ENCODE measurements at regions not wholly inside any gene's neighbourhood (a gene's known extent, or its start where the extent isn't known, plus 50 kb on each side); places are given as distances from the start of the nearest gene placed in this dataset.

DNA sequence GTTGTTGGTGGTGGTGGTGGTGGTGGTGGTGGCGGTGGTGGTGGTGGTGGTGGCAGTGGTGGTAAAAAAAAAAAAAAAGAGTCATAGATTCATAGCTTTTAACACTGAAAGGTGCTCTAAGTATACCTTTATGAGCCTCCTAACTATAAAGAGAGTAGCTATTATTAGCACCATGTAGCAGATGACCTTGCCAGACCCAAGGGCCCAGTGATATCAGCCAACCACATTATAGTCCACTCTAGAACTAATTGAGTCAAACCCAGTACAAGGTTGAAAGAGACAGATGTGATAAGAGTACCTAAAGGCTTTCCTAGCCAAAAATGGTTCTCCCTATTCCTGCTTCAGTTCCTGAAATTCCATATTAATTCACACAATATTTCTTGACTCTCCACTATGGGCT lies 245.3 kb downstream of the HACE1 start:
- no peak for DNase-seq

DNA sequence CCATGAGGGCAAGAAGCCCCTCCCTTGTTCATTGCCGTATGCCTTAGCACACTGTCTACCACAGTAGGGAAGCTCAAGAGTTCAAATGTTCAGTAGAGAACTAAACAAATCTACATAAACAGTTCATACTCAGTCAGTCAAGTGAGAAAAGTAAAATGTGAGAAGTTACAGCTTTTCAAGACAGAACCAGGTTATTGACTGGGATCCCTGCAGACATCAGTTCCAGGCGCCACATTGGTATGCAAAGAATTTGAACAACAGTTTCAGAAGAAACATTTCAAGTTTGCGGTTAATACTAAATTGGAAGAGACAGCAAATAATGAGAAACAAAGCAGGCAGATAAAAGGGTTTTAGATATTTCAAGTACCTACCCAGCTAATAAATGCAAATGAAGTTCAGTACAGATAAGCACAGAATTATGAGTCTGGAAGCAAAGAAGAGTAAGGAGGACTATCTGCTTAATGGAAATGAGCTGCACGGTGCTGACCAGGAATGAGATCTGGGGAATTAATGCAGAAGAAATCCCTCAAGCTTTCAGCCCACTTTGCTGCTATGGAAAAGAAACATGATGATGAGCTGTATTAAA lies 246.2 kb downstream of the HACE1 start:
- DNase-seq = no peak

DNA sequence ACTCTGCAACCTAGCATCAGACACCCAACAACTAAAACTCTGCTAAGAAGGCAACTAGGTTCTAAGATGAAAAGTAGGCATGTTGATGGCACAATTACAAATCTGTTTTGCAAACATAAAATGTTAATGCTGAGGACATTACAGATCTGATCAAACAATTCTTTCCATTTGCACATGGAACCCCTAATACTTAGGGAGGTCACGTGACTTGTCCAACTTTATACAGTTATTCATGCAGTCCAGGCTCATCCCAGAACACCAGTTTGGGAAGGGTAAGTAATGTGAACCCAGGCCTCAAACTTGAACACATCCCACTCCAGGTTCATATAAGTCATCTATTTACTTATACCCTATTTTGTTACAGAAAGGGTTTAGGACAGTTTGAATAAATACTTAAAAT lies 247.2 kb downstream of the HACE1 start:
- no peak for DNase-seq

DNA sequence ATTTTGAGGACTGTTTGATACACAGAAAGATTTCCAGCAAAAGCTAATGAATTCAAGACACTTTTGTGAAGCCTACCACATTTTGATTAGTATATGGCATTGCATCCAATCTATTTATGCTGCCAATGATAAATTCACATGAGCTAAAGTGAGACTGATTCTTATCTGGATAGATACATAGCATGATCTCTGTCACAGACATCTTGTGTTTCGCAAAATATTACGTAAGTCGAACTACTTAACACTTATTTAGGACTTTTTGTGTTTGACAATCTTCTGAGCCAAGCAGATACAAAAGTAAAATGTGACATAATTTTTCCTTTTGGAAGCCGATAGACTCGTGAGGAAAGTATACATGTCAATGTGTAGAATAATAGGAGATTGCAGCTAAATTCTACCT lies 251.6 kb downstream of the HACE1 start:
- no peak for DNase-seq

DNA sequence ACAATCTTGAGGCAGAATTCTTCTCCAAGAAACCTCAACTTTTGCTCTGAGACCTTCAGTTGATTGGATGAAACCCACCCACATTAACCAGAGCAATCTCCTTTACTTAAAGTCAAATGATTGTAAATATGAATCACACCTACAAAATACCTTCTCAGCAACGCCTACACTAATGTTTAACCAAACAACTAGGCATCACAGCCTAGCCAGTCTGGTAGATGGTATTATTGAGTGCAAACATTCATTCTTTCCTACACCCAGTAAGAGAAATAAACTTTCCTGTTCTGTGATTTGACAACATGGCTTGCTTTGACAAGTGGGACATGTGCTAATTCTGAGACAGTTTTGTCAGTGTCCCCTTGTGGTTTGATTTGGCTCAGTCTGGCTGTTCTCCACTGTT lies 252.2 kb downstream of the HACE1 start:
- no peak for DNase-seq

DNA sequence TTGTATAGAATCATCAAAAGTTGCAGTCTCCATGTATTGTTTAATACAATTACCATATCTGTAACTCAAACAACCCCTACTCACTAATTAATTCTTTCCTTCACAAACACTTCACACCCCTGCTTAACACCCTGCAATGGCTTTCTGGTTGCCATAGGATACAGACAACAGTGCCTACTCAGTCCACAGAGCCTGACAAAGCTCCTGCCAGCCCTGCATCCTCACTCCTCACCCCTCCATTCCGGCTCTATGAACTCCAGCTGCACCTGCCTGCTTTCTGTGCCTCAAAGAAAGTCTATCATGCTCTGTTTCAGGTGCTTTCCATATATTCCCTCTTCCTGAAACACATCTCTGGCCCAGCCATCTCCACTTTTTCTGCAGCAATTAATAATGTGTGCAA lies 253.4 kb downstream of the HACE1 start:
- DNase-seq = no peak

DNA sequence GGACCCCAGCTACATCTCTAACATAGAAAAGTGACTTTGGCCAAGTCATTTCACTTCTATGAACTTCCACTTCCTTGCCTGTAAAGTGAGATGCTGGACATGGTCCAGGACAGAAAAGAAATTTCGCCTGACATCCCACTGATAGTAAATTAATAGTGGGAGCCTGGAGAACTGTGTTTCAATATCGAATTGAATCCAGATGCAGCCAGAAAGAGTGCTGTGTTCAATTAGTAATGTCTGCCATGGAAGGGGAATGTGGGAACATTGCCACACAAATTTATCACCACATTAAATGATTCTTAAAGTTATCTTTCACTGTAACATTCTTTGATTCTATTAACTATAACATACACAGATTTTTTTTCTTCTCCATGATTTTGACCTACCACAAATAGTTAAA lies 255.0 kb downstream of the HACE1 start:
- DNase-seq = no peak

DNA sequence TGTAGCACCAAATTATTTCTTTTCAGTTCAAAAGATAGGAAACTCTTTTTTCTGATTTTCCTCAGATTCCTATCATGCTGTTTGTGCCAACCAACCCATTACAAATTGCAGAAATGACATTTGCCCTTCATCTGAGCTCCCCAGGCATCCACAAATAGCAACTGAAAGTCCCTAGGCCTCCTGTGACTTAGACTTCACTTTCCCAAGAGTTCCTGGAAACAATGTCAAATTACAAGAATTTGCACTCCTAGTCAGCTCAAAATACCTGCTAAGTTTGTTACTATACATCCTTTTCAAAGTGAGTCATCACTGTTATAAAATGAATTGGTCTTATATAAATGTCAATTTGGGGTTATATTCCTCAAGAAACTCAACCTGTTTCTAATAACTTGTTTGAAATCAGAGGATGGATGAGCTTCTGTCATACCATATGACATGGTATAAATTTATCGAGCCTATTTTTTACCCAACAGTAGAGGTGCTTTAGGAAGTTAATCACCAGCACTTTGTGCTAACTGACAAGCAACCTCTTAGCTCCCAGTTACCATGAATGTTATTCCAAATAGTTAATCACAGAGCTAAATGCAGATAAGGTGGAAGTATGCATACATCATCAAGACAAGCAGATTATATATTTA lies 256.5 kb downstream of the HACE1 start:
- DNase-seq = peak in 1 of 4 experiments; percentile 3

DNA sequence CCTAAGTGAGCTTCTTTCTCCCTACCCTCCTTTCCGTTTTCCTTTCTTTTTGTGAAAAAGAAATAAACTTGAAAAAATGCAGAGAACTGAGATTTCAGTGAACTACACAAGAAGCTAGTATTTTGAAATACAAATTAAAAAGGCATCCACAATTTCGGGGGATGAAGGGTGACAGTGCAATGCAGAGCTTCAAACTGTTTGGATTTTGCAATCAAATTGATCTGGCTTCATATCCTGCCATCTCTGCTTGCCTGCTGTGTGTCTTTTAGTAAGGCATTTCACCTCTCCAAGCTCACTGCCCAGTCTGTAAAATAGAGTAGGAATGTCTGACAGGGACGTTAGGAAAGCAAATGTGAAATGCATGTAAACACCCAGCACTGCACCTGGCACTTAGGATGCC lies 258.0 kb downstream of the HACE1 start:
- DNase-seq = no peak

DNA sequence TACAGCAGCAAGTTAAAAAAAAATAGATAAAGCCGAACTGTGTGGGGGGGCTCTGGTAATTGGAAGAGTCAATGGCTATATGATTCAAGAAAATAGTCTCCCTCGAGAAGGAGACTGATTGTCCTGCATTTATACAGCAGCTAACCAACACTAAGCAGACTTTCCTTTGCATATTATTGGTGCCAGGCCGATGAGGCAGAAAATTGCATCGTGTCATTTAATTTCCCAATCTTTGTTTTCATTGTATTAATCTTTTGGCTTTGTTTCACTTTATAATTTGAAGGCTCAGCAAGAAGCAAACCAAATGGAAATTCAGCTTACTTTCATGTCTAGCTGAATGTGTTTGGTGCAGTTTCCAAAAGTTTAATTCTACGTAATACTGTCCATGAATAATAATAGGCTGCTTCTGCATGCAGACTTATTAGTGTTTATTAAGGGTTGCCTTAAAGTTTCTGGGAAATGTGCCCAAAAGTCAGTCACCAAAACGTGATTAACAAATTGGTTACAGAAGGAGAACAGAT lies 258.5 kb downstream of the HACE1 start:
- peak in 2 of 4 experiments; percentile 15 to 16 for DNase-seq

DNA sequence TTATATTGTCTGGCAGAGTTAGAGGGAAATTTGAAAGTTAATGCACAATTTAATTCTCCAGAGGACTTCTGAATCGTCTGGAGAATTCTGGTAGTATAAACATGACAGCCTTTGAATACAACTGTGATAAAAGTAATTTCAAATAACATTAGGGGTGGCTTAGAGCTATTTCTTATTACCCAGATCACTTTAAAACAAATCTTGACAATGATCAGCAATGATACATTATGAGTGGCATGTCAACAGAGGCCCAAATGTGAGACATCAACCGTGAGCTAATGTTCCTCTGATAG lies 259.1 kb downstream of the HACE1 start:
- DNase-seq = no peak

DNA sequence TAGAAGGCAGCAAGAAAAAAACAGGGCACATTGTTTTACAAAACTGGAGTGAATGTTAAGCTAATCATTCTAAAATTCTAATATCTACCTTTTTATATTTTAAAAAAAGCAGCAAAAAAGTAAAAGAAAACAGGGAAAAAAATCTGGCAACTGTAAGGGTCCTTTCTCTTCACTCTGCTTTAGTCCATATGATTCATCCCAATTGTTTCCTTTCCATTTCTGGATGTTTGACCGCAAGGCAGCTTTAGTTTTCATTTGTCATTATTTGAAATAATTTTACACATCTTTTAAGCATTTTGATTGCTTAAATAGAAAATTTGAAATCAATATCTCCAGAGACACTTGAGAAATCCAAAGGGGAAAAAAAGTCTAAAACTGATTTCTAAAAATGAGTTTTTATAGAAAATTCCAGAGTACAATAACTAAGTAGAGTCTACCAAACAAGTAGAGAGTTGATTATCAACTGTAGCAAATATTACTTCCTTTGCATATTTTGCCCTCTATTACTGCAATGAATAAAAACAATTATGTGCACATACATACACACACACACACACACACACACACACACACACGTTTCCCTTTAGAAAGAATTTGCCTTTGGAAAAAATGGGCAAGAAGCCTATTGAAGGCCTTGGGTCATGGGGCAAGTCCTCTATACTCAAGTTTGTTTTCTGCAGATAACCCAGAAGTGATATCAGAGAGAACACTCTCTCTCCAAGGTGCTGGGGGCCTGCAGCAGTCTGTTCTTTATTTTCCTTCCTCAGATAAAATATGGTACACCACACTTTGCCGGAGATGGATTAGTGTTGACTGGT lies 259.7 kb downstream of the HACE1 start:
- no peak for DNase-seq

DNA sequence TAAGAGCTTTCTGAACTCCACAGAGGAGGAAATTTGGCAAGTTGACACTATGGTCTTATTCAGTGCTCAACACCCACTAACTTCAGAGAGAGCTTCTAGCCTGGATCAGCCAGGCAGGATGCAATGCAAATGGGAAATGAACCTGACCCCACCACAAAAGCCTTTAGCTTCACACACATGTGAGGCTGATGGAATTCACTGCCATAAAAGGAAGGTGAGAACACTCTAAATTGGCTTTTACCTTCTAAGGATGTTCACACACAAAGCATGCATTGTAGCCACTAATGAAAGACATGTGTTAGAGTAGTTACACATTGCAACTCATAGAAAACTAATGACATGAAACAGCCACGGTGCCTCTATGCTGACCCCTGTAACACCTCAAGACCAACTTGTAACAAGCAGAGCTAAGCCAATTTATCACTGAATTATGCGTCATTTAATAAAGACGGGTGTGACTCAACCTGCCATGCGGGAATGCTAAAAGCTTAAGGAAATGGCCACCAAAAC lies 262.1 kb downstream of the HACE1 start:
- no peak for DNase-seq

DNA sequence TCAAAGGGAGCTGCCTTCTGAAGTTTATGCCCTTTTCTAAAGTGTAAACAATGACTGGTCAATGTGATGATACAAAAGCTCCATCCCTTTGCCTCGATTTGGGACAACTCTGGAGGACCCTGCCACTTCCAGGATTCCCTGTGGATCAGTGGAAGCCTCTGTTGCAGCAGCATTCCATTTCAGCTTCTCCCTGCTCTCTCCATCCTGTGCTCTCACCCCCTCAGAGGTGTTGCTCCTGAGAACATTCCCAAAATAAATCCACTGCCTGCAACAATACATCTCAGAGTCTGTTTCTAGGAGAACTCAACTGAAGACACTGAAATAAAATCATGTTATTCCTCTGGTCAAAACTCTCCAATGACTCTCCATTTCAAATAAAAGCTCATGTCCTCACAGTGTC lies 263.6 kb downstream of the HACE1 start:
- DNase-seq = no peak

DNA sequence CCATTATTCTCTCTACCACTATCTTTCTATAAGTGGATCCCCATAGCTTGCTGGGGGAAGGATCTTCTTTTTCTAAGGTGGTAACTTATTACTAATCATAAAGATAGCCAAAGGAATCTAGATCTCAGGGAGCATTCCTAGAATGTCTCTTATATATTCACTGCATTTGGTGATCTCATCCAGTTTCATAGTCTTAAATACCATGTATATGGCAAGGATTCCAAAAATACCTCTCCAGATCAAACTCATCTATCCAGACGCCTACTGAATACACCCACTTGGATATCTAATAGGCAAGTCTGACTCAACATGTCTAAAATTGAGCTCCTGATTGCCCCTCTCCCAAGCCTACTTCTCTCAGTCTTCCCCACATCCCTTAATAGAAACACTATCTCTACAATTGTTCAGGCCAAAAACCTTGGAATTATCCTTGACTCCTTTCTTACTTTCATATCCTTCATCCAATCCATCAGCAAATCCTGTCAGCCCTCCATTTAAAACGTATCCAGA lies 264.4 kb downstream of the HACE1 start:
- no peak for DNase-seq

DNA sequence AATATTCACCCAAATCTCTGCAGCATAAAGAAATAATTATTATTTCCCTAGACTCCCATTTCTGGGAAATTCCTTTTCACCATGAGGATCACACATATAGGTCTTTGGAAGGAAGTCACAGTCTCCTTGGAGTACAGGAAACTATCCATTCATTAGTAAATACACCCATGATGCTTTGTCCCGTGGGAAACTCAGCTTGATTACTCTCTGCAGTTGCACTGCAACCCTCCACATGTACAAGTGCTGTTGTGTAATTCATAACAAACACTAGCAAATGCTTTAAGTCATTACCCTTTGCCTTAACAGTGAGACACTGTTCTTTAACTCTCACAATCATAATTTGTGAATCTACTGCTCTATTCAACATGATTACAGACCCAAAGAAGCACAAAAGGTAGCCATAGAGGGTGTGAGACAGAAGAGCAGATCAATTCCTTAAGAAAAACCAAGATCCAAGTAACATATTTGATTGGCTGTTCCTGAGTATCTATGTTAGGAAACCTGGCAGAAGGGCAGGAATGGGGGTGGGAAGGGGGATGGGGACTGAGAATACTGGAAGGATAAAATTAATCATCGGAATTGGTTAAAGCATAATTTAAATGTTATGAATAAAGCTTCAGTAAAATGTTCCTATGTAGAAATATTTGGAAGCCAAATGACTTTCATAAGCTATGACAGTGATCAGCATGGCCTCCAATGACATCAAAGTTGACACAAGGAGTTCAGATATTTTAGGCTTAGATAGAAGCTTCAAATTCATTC lies 268.0 kb downstream of the HACE1 start:
- DNase-seq = no peak

DNA sequence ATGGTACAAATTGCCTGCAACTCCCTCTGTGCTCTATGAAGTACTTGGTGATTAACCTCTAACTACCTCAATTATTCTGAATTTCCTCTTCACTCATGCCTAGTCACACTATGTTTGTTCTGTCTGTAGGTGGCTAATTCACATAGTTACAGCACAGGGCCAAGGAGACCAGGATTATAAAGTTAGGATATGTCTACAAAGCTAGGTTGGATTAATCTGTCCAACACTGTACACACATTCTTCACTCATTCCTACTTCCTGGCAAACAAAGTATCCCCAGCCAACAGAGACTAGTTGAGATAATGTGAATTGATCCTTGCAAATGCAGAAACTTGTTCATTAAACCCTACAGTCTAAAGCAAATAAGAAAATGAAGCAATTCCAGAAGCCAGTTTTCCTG lies 269.8 kb downstream of the HACE1 start:
- no peak for DNase-seq

DNA sequence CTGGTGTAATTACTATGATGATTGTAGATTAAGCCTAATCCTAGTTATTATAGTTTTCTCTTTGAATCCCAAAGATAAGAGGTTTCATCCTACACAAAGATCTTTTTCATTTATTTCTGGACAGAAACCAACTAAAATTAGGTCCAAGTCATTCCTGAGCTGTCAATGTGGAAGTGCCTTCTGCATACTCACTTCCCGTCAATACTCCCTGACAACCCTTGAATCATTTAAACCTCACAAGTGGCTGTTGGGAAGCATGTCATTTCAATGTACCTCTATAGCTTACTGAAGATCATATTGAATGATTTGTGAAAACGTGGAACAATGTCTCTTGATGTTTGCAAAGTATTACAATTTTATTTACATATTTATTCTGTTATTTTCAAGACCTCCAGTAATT lies 274.1 kb downstream of the HACE1 start:
- no peak for DNase-seq

DNA sequence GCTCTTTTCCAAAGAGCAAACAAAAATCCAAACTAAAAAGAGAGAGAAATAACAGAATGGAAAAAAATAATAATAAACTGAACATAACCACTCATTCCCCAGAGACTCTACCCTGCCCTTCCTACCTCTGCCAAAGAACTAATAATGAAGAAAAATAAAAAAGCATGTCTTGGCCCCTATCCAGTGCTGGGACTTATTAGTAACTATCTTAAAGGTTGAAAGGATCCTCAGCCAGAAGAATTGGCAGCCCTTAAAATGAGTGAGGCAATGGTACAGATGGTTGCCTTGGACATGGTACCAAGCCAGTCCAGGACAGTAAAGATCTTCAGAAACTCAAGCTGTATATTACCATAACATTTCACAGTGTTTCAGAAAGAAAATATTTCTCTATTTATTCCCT lies 279.3 kb downstream of the HACE1 start:
- no peak for DNase-seq

DNA sequence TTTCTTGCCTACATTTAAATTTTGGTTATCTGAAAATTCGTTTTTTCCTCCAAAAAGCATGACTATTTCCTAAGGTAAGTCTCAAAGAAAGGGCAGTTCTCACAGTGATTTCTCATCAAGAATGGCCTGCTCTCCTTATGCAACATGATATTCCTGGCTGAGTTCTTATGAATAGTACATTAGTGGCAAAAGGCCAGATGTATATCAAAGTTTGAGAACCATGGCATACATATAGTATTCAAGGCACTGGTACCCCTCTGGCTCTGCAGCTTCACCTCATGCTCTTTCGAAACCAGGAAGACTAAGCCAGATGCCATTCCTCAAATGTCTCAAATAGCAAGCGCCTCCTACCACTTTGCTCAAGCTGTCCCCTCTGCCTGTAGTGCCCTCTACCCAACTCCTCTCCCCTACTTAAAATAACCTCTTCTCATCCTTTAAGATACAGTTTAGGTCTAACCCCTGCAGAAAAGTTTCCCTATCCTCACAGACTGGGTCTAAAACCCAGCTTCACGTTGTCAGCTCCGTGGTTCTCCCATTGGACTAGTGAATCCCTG lies 280.3 kb downstream of the HACE1 start:
- DNase-seq = no peak

DNA sequence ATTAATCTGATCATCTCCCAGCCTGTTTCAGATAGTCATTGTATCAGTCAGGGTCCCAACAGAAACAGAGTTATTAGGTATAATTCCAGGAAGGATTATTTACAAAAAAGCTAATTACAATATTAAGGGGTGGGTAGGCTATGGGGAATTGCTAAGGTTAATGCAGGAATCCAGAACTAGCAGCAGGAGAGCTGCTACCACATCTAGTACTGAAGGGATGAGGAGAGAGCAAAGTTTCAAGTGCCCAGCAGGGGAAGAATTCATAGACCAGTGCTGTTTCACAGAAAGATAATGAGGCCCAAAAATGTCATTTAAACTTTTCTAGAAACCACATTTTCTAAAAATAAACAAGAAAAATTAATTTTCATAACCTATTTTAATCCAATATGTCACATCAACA lies 284.2 kb downstream of the HACE1 start:
- no peak for DNase-seq

DNA sequence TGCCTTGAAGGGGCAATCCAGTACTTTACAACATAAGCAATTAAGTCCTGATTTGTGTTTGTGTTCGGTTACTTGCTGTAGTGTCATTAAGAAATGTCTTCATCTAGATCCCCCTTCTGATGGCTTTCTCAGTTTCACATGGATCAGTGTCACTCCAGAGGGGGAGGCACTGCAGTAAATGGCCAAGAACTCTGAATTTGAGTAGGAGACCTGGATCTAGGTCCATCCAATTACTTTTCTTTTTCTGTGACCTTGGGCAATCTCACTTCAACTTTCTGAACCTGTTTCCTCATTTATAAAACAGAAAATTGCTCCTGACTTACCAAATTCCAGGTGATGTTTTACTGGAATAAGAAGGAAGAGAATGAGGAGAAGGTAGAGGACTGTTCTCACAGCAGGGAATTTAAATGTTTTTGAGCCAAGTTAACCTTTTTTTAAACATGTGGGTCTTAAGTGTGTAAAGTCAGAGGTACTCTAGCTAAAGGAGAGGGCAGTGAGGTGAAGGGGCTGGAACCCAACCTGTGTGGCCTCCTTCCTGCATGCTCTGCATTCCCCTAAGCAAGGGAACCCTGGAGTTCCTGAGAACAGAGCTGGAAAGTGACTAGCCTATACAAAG lies 285.5 kb downstream of the HACE1 start:
- no peak for DNase-seq
